IPS-18c (cell line): ENCODE measurements at regions not wholly inside any gene's neighbourhood (a gene's known extent, or its start where the extent isn't known, plus 50 kb on each side); places are given as distances from the start of the nearest gene placed in this dataset.

Experiments
- H3K4me3 ChIP-seq: 2 replicates; pipeline ENCODE4 v1.7.0; 2013; ENCODE audit warnings: low read depth, mild to moderate bottlenecking, low read length, moderate library complexity; ENCODE audit not compliant: insufficient read depth
- H3K9me3 ChIP-seq: one replicate; pipeline ENCODE4 v1.6.1; 2013; ENCODE audit warnings: mild to moderate bottlenecking, low read length, moderate library complexity; ENCODE audit not compliant: control insufficient read depth, insufficient read depth

GRCh38 chrX:16517039-16517605 lies 132.8 kb upstream of the S100G start:
- H3K4me3 ChIP-seq, result no peak overlapping the region
- H3K9me3 ChIP-seq, result no peaks in the 10 kb centered on the region

GRCh38 chrX:16518131-16518530 lies 131.8 kb upstream of the S100G start:
- no peak overlapping the region for H3K4me3 ChIP-seq
- H3K9me3 ChIP-seq, result no peaks in the 10 kb centered on the region

GRCh38 chrX:16524316-16524715 lies 125.6 kb upstream of the S100G start:
- H3K9me3 ChIP-seq, result peaks cover 12% of the 10 kb centered on the region
- no peak overlapping the region for H3K4me3 ChIP-seq

- peaks cover 12% of the 10 kb centered on the region for H3K9me3 ChIP-seq
- no peak overlapping the region; the same call in 1 of the 2 replicates for H3K4me3 ChIP-seq
Observed at GRCh38 chrX:16526003-16526402, 124.0 kb upstream of the S100G start.

GRCh38 chrX:16528620-16529019 lies 121.3 kb upstream of the S100G start:
- Histone ChIP-seq H3K4me3 (no peak overlapping the region), H3K9me3 (peaks cover 12% of the 10 kb centered on the region)
